HCT116 (cell line): ENCODE measurements at regions not wholly inside any gene's neighbourhood (a gene's known extent, or its start where the extent isn't known, plus 50 kb on each side); places are given as distances from the start of the nearest gene placed in this dataset.

Experiments
- ATAC-seq: fragments of 200-7000 bp; cut with Tn5 transposase; 2 replicates; pipeline ENCODE4 v1.9.1; 2020; ENCODE audit warnings: mild to moderate bottlenecking, moderate library complexity
- BruUV-seq: library from RNA; stranded (reverse); fragments of 400-500 nt; replicated peaks from 2 replicates; lab custom pipeline; 2021; lab: Mats Ljungman, UMichigan
- CTCF ChIA-PET: fragments of 300-600 bp; sonication (Branson Sonifier 250); formaldehyde crosslinking; loops from one replicate; lab custom pipeline; 2021; ENCODE audit warnings: antibody characterized with exemption; lab: Charles Lee
- POLR2A ChIA-PET: fragments of 300-600, 350-600 bp; sonication (Branson Sonifier 250); formaldehyde crosslinking; loops from one replicate; lab custom pipeline; 2021; ENCODE audit warnings: antibody characterized with exemption; lab: Charles Lee
- RAD21 ChIA-PET, 2 experiments: fragments of 300-600 bp; sonication (Branson Sonifier 250); formaldehyde crosslinking; loops; one replicate each; lab custom pipeline; 2023; ENCODE audit warnings: low total read pairs in 2 of 2; ENCODE audit not compliant: uncharacterized antibody in 2 of 2, unreplicated experiment in 2 of 2, low non-redundant PET in 1 of 2; lab: Charles Lee
- DNase-seq: peaks from one replicate; pipeline ENCODE4 v3.0.0-alpha.2; 2010; ENCODE audit warnings: low read depth, low spot score
- H2AFZ ChIP-seq: fragments of 200-600 bp; shearing (Covaris generic), sonication (generic); 2 replicates; pipeline ENCODE4 v1.6.1; 2017; ENCODE audit warnings: low read depth, mixed run types, mixed read lengths, antibody characterized with exemption, low read length; ENCODE audit not compliant: poor library complexity, severe bottlenecking
- H3K27ac ChIP-seq: 2 replicates; pipeline ENCODE4 v1.5.1; 2012; ENCODE audit warnings: low read depth, low read length
- H3K27me3 ChIP-seq: fragments of 200-600 bp; sonication (generic); 2 replicates; pipeline ENCODE4 v1.6.1; 2016; ENCODE audit warnings: mixed run types, low read length, mixed read lengths; ENCODE audit not compliant: insufficient read depth
- H3K36me3 ChIP-seq, 2 experiments: fragments of 200-500 bp in 1 of 2; fragments of 200-600 bp in 1 of 2; sonication (Bioruptor generic) in 1 of 2; sonication (generic) in 1 of 2; 2 replicates each; pipeline versions ENCODE4 v1.5.1 to v1.6.1; 2014 to 2016; ENCODE audit warnings: low read length in 2 of 2, inconsistent platforms in 1 of 2, mixed read lengths in 1 of 2, mixed run types in 1 of 2; ENCODE audit not compliant: insufficient read depth in 2 of 2, control insufficient read depth in 1 of 2
- H3K4me1 ChIP-seq, 2 experiments: fragments of 200-600 bp in 1 of 2; sonication (generic) in 1 of 2; 2 replicates each; pipeline versions ENCODE4 v1.5.1 to v1.6.1; 2012 to 2017; ENCODE audit warnings: low read length in 2 of 2, inconsistent platforms in 1 of 2, mild to moderate bottlenecking in 1 of 2, mixed read lengths in 1 of 2, mixed run types in 1 of 2, moderate library complexity in 1 of 2; ENCODE audit not compliant: insufficient read depth in 2 of 2, control insufficient read depth in 1 of 2
- H3K4me2 ChIP-seq: fragments of 200-600 bp; sonication (generic); 2 replicates; pipeline ENCODE4 v1.6.1; 2017; ENCODE audit warnings: mixed run types, low read length, mixed read lengths
- H3K4me3 ChIP-seq, 2 experiments: fragments of 200-600 bp in 1 of 2; sonication (generic) in 1 of 2; replicated peaks in 1 of 2; 2 replicates each; pipeline ENCODE4 v1.5.1; 2011 to 2016; ENCODE audit warnings: low read length in 2 of 2, control low read depth in 1 of 2, low read depth in 1 of 2, mild to moderate bottlenecking in 1 of 2, mixed read lengths in 1 of 2, mixed run types in 1 of 2
- H3K79me2 ChIP-seq: fragments of 200-600 bp; sonication (generic); 2 replicates; pipeline ENCODE4 v1.6.1; 2017; ENCODE audit warnings: mild to moderate bottlenecking, mixed run types, low read length, moderate library complexity, mixed read lengths; ENCODE audit not compliant: insufficient read depth
- H3K9ac ChIP-seq: fragments of 200-600 bp; sonication (generic); 2 replicates; pipeline ENCODE4 v1.6.1; 2016; ENCODE audit warnings: low read length, mixed read lengths
- H3K9me2 ChIP-seq: fragments of 200-600 bp; sonication (generic), shearing (Covaris generic); 2 replicates; pipeline ENCODE4 v1.6.1; 2017; ENCODE audit warnings: mixed run types, mild to moderate bottlenecking, moderate library complexity; ENCODE audit not compliant: insufficient read depth
- H3K9me3 ChIP-seq, 2 experiments: fragments of 200-500 bp in 1 of 2; fragments of 200-600 bp in 1 of 2; sonication (Bioruptor generic) in 1 of 2; sonication (generic) in 1 of 2; 2 replicates each; pipeline ENCODE4 v1.6.1; 2014 to 2017; ENCODE audit warnings: low read length in 2 of 2, mixed read lengths in 2 of 2, inconsistent platforms in 1 of 2, low read depth in 1 of 2, mild to moderate bottlenecking in 1 of 2, mixed run types in 1 of 2, moderate library complexity in 1 of 2; ENCODE audit not compliant: control insufficient read depth in 1 of 2, insufficient read depth in 1 of 2
- H4K20me1 ChIP-seq: fragments of 200-600 bp; sonication (generic), shearing (Covaris generic); 2 replicates; pipeline ENCODE4 v1.6.1; 2017; ENCODE audit warnings: mixed run types, mild to moderate bottlenecking, moderate library complexity; ENCODE audit not compliant: insufficient read depth
- ATF3 ChIP-seq: IDR thresholded peaks from 2 replicates; pipeline ENCODE4 v1.6.1; 2012
- CBX3 ChIP-seq: IDR thresholded peaks from 2 replicates; pipeline ENCODE4 v1.6.1; 2012; ENCODE audit warnings: low read depth
- CEBPB ChIP-seq: IDR thresholded peaks from 2 replicates; pipeline ENCODE4 v1.6.1; 2012; ENCODE audit warnings: low read depth
- CTCF ChIP-seq, 3 experiments: fragments of 200-600 bp in 1 of 3; sonication (generic) in 1 of 3; IDR thresholded peaks in 2 of 3; conservative IDR thresholded peaks in 1 of 3; 2 replicates each; pipeline ENCODE4 v1.5.1; 2012 to 2017; ENCODE audit warnings: low read depth in 2 of 3, low read length in 2 of 3, antibody characterized with exemption in 1 of 3, borderline replicate concordance in 1 of 3, control low read depth in 1 of 3, mild to moderate bottlenecking in 1 of 3, mixed read lengths in 1 of 3, mixed run types in 1 of 3, moderate library complexity in 1 of 3; ENCODE audit not compliant: insufficient read depth in 1 of 3
- EGR1 ChIP-seq: IDR thresholded peaks from 2 replicates; pipeline ENCODE4 v1.6.1; 2012; ENCODE audit warnings: low read depth
- ELF1 ChIP-seq: IDR thresholded peaks from 2 replicates; pipeline ENCODE4 v1.6.1; 2012; ENCODE audit warnings: low read depth, borderline replicate concordance
- EZH2 ChIP-seq: fragments of 200-600 bp; sonication (generic); IDR thresholded peaks from 2 replicates; pipeline ENCODE4 v1.6.1; 2017; ENCODE audit warnings: antibody characterized with exemption, mixed run types
- FOSL1 ChIP-seq: IDR thresholded peaks from 2 replicates; pipeline ENCODE4 v1.6.1; 2012; ENCODE audit warnings: low read depth
- JUND ChIP-seq: IDR thresholded peaks from 2 replicates; pipeline ENCODE4 v1.6.1; 2012
- POLR2A ChIP-seq: IDR thresholded peaks from 2 replicates; pipeline ENCODE4 v1.7.0; 2011; ENCODE audit warnings: borderline replicate concordance; ENCODE audit not compliant: insufficient read depth, insufficient read length; ENCODE audit errors: extremely low read depth
- REST ChIP-seq: IDR thresholded peaks from 2 replicates; pipeline ENCODE4 v1.6.1; 2012; ENCODE audit warnings: low read depth
- SIN3A ChIP-seq: IDR thresholded peaks from 2 replicates; pipeline ENCODE4 v1.6.1; 2012; ENCODE audit warnings: low read depth
- SP1 ChIP-seq: IDR thresholded peaks from 2 replicates; pipeline ENCODE4 v1.6.1; 2012; ENCODE audit warnings: low read depth
- SRF ChIP-seq: IDR thresholded peaks from 2 replicates; pipeline ENCODE4 v1.6.1; 2012; ENCODE audit warnings: low read depth
- TCF7L2 ChIP-seq: IDR thresholded peaks from 2 replicates; pipeline ENCODE4 v1.7.0; 2011; ENCODE audit warnings: borderline replicate concordance, inconsistent platforms; ENCODE audit not compliant: insufficient read depth, insufficient read length; ENCODE audit errors: extremely low read depth
- YY1 ChIP-seq: IDR thresholded peaks from 2 replicates; pipeline ENCODE4 v1.6.1; 2011; ENCODE audit warnings: low read length, low read depth, moderate library complexity, mild to moderate bottlenecking; ENCODE audit not compliant: insufficient replicate concordance; ENCODE audit errors: extremely low read depth
- ZBTB33 ChIP-seq: IDR thresholded peaks from 2 replicates; pipeline ENCODE4 v1.6.1; 2011; ENCODE audit warnings: mild to moderate bottlenecking, low read length, moderate library complexity; ENCODE audit not compliant: insufficient replicate concordance; ENCODE audit errors: extremely low read depth
- ZNF274 ChIP-seq: fragments of 200-500 bp; sonication (Bioruptor generic); IDR thresholded peaks from 2 replicates; pipeline ENCODE4 v1.6.1; 2014; ENCODE audit warnings: mild to moderate bottlenecking, low read depth, low read length, inconsistent platforms
- intact Hi-C: fragments of 100-400 bp; cut with micrococcal nuclease; formaldehyde crosslinking; loops from 2 replicates; pipeline ENCODE4 v1.10.0; 2022

GRCh38 chr11:19407677-19408270 lies 167.0 kb upstream of the E2F8 start:
- peaks cover 54% of the 10 kb centered on the region for H3K27me3 ChIP-seq
- no peaks in the 10 kb centered on the region for H3K9me3 ChIP-seq
- H3K79me2 ChIP-seq, result no peaks in the 10 kb centered on the region
- ATAC-seq, result no peak
- DNase-seq, result no peak
- CTCF ChIA-PET, result no interaction called here
- intact Hi-C loops, result no loop called here
- TF ChIP-seq SIN3A (no peak), SP1 (no peak), CTCF (IDR thresholded peaks at IDR 0.05 in 2 of 3, conservative IDR thresholded peaks at IDR 0.05 in 1 of 3; ENCODE audit: borderline replicate concordance in 1 of 3, insufficient read depth in 1 of 3, low read depth in 2 of 3, low read length in 2 of 3) (no peak), JUND (no peak), SRF (no peak), CBX3 (no peak), EGR1 (no peak), ZNF274 (no peak), CEBPB (no peak), ELF1 (no peak), FOSL1 (no peak), YY1 (no peak), ATF3 (no peak), REST (no peak), POLR2A (no peak), EZH2 (no peak), TCF7L2 (no peak), ZBTB33 (no peak)
- no peaks in the 10 kb centered on the region for H3K9me2 ChIP-seq
- H3K4me2 ChIP-seq, result no peak overlapping the region
- no peaks in the 10 kb centered on the region for H4K20me1 ChIP-seq
- RAD21 ChIA-PET, result no interaction called here
- H3K27ac ChIP-seq, result no peak overlapping the region
- H3K4me1 ChIP-seq, result no peaks in the 10 kb centered on the region
- POLR2A ChIA-PET, result no interaction called here
- H2AFZ ChIP-seq, result no peak overlapping the region
- no peaks in the 10 kb centered on the region for H3K36me3 ChIP-seq
- no peak overlapping the region for H3K4me3 ChIP-seq
- H3K9ac ChIP-seq, result no peak overlapping the region
- BruUV-seq, result no TSS peak
